Right renal pelvis (tissue), 4 donors: ENCODE measurements at regions not wholly inside any gene's neighbourhood (a gene's known extent, or its start where the extent isn't known, plus 50 kb on each side); places are given as distances from the start of the nearest gene placed in this dataset.

Source experiments
- DNase-seq, 4 donors: peaks; one replicate each; pipeline ENCODE4 v3.0.0-alpha.2; 2013; ENCODE audit warnings: low read depth in 4 of 4, low spot score in 3 of 4, missing footprints in 1 of 4

- no peak for DNase-seq
Observed at GRCh38 chr16:88276591-88276990, 106.2 kb upstream of the ZNF469 start.

- no peak for DNase-seq
Observed at GRCh38 chr16:88279998-88280397, 102.8 kb upstream of the ZNF469 start.

GRCh38 chr16:88281858-88282563 is 100.7 kb upstream of the ZNF469 start:
- no peak for DNase-seq

GRCh38 chr16:88282564-88283395 is 100.0 kb upstream of the ZNF469 start:
- DNase-seq: no peak

- DNase-seq: no peak
Observed at GRCh38 chr16:88283596-88283995, 99.2 kb upstream of the ZNF469 start.

- no peak for DNase-seq
Observed at GRCh38 chr16:88284101-88284500, 98.7 kb upstream of the ZNF469 start.

- DNase-seq: no peak
Observed at GRCh38 chr16:88284626-88285513, 97.9 kb upstream of the ZNF469 start.

GRCh38 chr16:88285514-88285822 is 97.3 kb upstream of the ZNF469 start:
- DNase-seq: no peak

GRCh38 chr16:88286301-88286923 is 96.3 kb upstream of the ZNF469 start:
- no peak for DNase-seq

- DNase-seq: no peak
Observed at GRCh38 chr16:88287219-88287618, 95.5 kb upstream of the ZNF469 start.

GRCh38 chr16:88288303-88288702 is 94.5 kb upstream of the ZNF469 start:
- no peak for DNase-seq

GRCh38 chr16:88289001-88289400 is 93.8 kb upstream of the ZNF469 start:
- no peak for DNase-seq

GRCh38 chr16:88289561-88289960 is 93.2 kb upstream of the ZNF469 start:
- no peak for DNase-seq

GRCh38 chr16:88289968-88290401 is 92.8 kb upstream of the ZNF469 start:
- DNase-seq: no peak

GRCh38 chr16:88290850-88291830 is 91.6 kb upstream of the ZNF469 start:
- no peak for DNase-seq

GRCh38 chr16:88292007-88292970 is 90.5 kb upstream of the ZNF469 start:
- DNase-seq: no peak

- DNase-seq: no peak
Observed at GRCh38 chr16:88293097-88293496, 89.7 kb upstream of the ZNF469 start.

GRCh38 chr16:88295671-88296436 is 86.9 kb upstream of the ZNF469 start:
- DNase-seq: no peak
